ENCODE measurements at regions not wholly inside any gene's neighbourhood (a gene's known extent, or its start where the extent isn't known, plus 50 kb on each side); places are given as distances from the start of the nearest gene placed in this dataset.

DNA sequence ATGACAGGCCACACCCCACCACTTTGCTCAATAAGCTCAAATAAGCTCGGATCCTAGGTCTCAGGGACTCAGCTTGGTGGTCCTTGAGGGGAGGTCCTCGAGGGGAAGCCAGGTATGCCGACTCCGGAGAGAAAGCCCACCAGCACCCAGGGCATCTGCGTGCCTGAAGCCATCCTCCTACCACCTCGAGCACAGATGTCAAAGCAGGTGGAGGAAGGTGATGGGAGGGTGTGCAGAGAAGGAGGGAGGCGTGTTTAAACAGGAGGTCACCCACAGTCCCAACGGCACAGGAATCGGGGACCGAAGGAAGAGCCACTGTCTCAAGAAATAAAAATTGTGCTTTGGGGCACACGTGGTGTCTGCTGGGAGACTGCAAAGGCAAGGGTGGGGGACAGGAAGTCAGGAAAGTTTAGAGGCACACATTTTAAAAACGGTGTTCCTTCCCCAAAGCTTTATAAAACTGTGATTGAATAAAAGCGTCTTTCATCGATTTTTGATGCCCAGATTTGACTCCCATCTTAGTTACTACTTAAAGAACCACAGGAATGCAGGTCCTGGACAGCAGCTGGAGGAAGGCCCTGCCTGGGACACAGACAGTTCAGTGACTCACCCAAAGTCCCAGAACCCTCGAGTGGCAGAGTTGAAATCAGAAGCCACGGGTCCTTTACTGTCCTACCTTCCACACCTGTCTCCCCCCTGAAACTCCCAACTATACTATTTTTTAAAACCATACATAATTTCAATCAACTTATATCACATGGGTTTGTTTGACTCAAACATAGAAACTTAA, 221.0 kb upstream of the PDE10A start:
- Histone ChIP-seq H3K9ac (no peak overlapping the region), H3K27ac (no peak overlapping the region), H4K20me1 (ENCODE audit: insufficient read depth) (no peaks in the 10 kb centered on the region), H3K9me2 (ENCODE audit: insufficient read depth) (no peaks in the 10 kb centered on the region), H3K79me2 (ENCODE audit: insufficient read depth) (no peaks in the 10 kb centered on the region), H3K36me3 (ENCODE audit: low read depth) (no peaks in the 10 kb centered on the region), H3K4me2 (ENCODE audit: unreplicated experiment) (no peak overlapping the region), H3K9me3 (ENCODE audit: low read depth) (no peaks in the 10 kb centered on the region), H3F3A (ENCODE audit: insufficient read depth) (peaks cover 5% of the 10 kb centered on the region; the same call in 1 of the 2 replicates), H2AFZ (no peak overlapping the region), H3K4me3 (no peak overlapping the region), H3K27me3 (replicated peaks; ENCODE audit: insufficient read depth) (peaks cover 7% of the 10 kb centered on the region; the same call in 1 of the 2 replicates), H3K4me1 (ENCODE audit: insufficient read depth) (peaks cover 6% of the 10 kb centered on the region; the same call in 1 of the 2 replicates)
- in situ Hi-C loops (cut with MboI), result loop anchor here (5.0 kb wide), 1 partner anchor 213 kb away; no protein-coding TSS in a partner anchor
- DNase-seq, result peak; percentile 73
- WGBS, 2 experiments (ENCODE audit: low coverage in 1 of 2, low lambda C conversion rate in 2 of 2, missing lambda C conversion rate in 2 of 2), result 46 to 49% methylated on average over 16 of the region's 16 CpGs
- TF ChIP-seq EZH2phosphoT487 (IDR thresholded peaks at IDR 0.05; ENCODE audit: insufficient read depth, low read depth), result no peak
- TF ChIP-seq EZH2 (IDR thresholded peaks at IDR 0.05; ENCODE audit: insufficient read depth, poor library complexity, severe bottlenecking), result no peak

DNA sequence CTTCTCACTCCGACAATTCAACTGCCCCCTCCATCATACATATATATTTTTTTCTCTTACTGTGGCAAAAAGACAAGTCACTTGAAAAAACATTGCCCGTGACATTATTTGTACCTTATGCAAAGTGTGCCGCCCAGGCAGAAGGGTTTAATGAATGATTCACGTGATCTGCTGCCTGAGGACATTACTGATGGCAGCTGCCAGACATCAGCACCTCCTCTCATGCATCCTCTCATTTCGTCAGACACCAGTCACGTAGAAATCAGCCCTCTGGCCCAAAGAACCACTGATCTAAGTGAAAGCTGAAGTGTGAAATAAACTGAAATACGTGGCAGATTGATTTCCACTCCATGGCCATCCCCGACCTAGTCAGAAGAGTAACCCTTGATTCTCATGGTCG, 218.8 kb upstream of the PDE10A start:
- Histone ChIP-seq H3K27me3 (replicated peaks; ENCODE audit: insufficient read depth) (peaks cover 14% of the 10 kb centered on the region), H3K9me3 (ENCODE audit: low read depth) (no peaks in the 10 kb centered on the region), H3K9me2 (ENCODE audit: insufficient read depth) (no peaks in the 10 kb centered on the region), H3K9ac (no peak overlapping the region), H3K36me3 (ENCODE audit: low read depth) (no peaks in the 10 kb centered on the region), H3K27ac (no peak overlapping the region), H3F3A (ENCODE audit: insufficient read depth) (peaks cover 5% of the 10 kb centered on the region; the same call in 1 of the 2 replicates), H3K4me1 (ENCODE audit: insufficient read depth) (peaks cover 6% of the 10 kb centered on the region), H3K79me2 (ENCODE audit: insufficient read depth) (no peaks in the 10 kb centered on the region), H3K4me3 (no peak overlapping the region), H2AFZ (no peak overlapping the region), H4K20me1 (ENCODE audit: insufficient read depth) (no peaks in the 10 kb centered on the region), H3K4me2 (ENCODE audit: unreplicated experiment) (no peak overlapping the region)
- in situ Hi-C loops (cut with MboI), result loop anchor here (5.0 kb wide), 1 partner anchor 215 kb away; no protein-coding TSS in a partner anchor
- TF ChIP-seq EZH2phosphoT487 (IDR thresholded peaks at IDR 0.05; ENCODE audit: insufficient read depth, low read depth) (no peak), EZH2 (IDR thresholded peaks at IDR 0.05; ENCODE audit: insufficient read depth, poor library complexity, severe bottlenecking) (no peak)
- 42 to 45% methylated on average over 9 of the region's 9 CpGs for WGBS, 2 experiments (ENCODE audit: low coverage in 1 of 2, low lambda C conversion rate in 2 of 2, missing lambda C conversion rate in 2 of 2)
- DNase-seq, result no peak

DNA sequence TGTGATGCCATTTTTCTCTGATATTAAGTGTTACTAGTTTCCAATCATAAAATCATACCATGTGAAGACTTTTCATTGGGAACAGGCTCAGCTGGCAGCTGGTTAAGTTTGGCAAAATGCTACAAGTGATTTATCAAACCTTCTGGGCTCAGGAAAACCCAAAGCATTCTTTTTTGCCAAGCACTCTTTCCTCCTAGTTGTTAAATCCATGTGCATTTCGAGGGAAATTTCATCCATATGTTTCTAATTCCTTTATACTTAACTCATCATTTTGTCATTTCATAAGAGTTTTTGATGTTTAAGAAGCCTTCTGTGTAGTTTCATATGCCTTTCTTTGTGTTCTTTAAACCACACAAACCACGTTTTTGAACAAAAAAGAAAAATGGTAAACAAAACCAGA, 217.6 kb upstream of the PDE10A start:
- WGBS, 2 experiments (ENCODE audit: low coverage in 1 of 2, low lambda C conversion rate in 2 of 2, missing lambda C conversion rate in 2 of 2), result 1 to 4% methylated on average over 2 of the region's 2 CpGs
- peak; percentile 8 for DNase-seq
- Histone ChIP-seq H3K4me1 (ENCODE audit: insufficient read depth) (peaks cover 6% of the 10 kb centered on the region), H3F3A (ENCODE audit: insufficient read depth) (peaks cover 5% of the 10 kb centered on the region; the same call in 1 of the 2 replicates), H3K4me3 (no peak overlapping the region), H3K9me3 (ENCODE audit: low read depth) (no peaks in the 10 kb centered on the region), H3K9me2 (ENCODE audit: insufficient read depth) (no peaks in the 10 kb centered on the region), H3K36me3 (ENCODE audit: low read depth) (no peaks in the 10 kb centered on the region), H3K27me3 (replicated peaks; ENCODE audit: insufficient read depth) (peaks cover 24% of the 10 kb centered on the region), H2AFZ (no peak overlapping the region), H3K27ac (no peak overlapping the region), H3K9ac (no peak overlapping the region), H3K4me2 (ENCODE audit: unreplicated experiment) (no peak overlapping the region), H4K20me1 (ENCODE audit: insufficient read depth) (no peaks in the 10 kb centered on the region), H3K79me2 (ENCODE audit: insufficient read depth) (no peaks in the 10 kb centered on the region)
- TF ChIP-seq EZH2phosphoT487 (IDR thresholded peaks at IDR 0.05; ENCODE audit: insufficient read depth, low read depth), result no peak
- TF ChIP-seq EZH2 (IDR thresholded peaks at IDR 0.05; ENCODE audit: insufficient read depth, poor library complexity, severe bottlenecking), result no peak
- in situ Hi-C loops (cut with MboI), result loop anchor here (5.0 kb wide), 1 partner anchor 217 kb away; no protein-coding TSS in a partner anchor

DNA sequence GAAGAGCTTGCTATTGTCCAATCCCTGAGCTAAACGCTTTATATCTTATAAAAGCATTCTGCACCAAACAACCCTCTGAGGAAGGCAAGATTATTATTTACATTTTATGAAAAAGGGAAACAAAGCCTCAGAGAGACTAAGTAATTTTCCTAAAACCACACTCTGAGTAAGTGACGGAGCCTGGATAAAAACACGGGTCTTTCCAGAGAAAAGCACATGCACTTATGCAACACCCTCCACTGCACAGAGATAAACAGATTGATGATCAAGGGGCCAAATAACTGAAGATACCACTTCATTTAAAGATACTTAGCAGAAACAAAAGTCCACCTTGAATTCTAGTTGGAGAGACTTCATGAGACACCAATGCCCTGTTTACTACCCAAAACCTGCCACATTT, 214.7 kb upstream of the PDE10A start:
- 26 to 28% methylated on average over 3 of the region's 3 CpGs for WGBS, 2 experiments (ENCODE audit: low coverage in 1 of 2, low lambda C conversion rate in 2 of 2, missing lambda C conversion rate in 2 of 2)
- Histone ChIP-seq H3K36me3 (ENCODE audit: low read depth) (no peaks in the 10 kb centered on the region), H3K9me3 (ENCODE audit: low read depth) (no peaks in the 10 kb centered on the region), H3K27me3 (replicated peaks; ENCODE audit: insufficient read depth) (peaks cover 36% of the 10 kb centered on the region), H3K27ac (no peak overlapping the region), H4K20me1 (ENCODE audit: insufficient read depth) (no peaks in the 10 kb centered on the region), H3K4me1 (ENCODE audit: insufficient read depth) (no peaks in the 10 kb centered on the region; the same call in 1 of the 2 replicates), H3K9me2 (ENCODE audit: insufficient read depth) (no peaks in the 10 kb centered on the region), H3F3A (ENCODE audit: insufficient read depth) (peaks cover 5% of the 10 kb centered on the region; the same call in 1 of the 2 replicates), H2AFZ (no peak overlapping the region), H3K79me2 (ENCODE audit: insufficient read depth) (no peaks in the 10 kb centered on the region), H3K4me3 (no peak overlapping the region), H3K9ac (no peak overlapping the region), H3K4me2 (ENCODE audit: unreplicated experiment) (no peak overlapping the region)
- TF ChIP-seq EZH2phosphoT487 (IDR thresholded peaks at IDR 0.05; ENCODE audit: insufficient read depth, low read depth) (no peak), EZH2 (IDR thresholded peaks at IDR 0.05; ENCODE audit: insufficient read depth, poor library complexity, severe bottlenecking) (no peak)
- in situ Hi-C loops (cut with MboI), result no loop called here
- DNase-seq, result no peak
